ENCODE measurements at regions not wholly inside any gene's neighbourhood (a gene's known extent, or its start where the extent isn't known, plus 50 kb on each side); places are given as distances from the start of the nearest gene placed in this dataset.
"Not testable (repeated sequence)": the region's sequence is repeated elsewhere in the genome, so short reads cannot be mapped to it uniquely, and the experiment has no call there.

DNA sequence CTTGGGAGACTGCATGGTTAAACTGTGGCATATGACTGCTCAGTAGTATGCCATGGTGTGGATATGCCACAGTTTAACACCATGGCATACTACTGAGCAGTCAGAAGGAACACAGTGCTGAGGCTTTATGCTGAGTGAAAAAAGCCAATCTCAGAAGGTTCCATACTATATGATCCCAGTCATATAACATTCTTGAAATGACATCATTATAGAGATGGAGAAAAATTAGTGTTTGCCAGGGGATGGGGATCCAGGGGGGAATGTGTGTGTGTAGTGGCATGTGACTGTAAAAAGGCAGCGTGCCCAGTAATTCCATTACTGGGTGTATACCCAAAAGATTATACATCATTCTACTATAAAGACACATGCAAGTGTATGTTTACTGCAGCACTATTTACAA lies 85.8 kb downstream of the FOXF2 start:
- Histone ChIP-seq H3K4me1 (no peaks in the 10 kb centered on the region), H3K4me3 (ENCODE audit: low read depth, low read length) (no peak overlapping the region), H3K9ac (no peak overlapping the region), H3K27me3 (ENCODE audit: control insufficient read depth, insufficient read depth, low read length) (no peaks in the 10 kb centered on the region), H3K9me3 (ENCODE audit: control insufficient read depth, low read length) (no peaks in the 10 kb centered on the region), H3K36me3 (ENCODE audit: control insufficient read depth, insufficient read depth, low read length) (no peaks in the 10 kb centered on the region), H2AFZ (no peak overlapping the region), H3K4me2 (ENCODE audit: low read length) (no peak overlapping the region), H3K27ac (no peak overlapping the region), H3K79me2 (no peaks in the 10 kb centered on the region)
- TF ChIP-seq, protein P1, sequence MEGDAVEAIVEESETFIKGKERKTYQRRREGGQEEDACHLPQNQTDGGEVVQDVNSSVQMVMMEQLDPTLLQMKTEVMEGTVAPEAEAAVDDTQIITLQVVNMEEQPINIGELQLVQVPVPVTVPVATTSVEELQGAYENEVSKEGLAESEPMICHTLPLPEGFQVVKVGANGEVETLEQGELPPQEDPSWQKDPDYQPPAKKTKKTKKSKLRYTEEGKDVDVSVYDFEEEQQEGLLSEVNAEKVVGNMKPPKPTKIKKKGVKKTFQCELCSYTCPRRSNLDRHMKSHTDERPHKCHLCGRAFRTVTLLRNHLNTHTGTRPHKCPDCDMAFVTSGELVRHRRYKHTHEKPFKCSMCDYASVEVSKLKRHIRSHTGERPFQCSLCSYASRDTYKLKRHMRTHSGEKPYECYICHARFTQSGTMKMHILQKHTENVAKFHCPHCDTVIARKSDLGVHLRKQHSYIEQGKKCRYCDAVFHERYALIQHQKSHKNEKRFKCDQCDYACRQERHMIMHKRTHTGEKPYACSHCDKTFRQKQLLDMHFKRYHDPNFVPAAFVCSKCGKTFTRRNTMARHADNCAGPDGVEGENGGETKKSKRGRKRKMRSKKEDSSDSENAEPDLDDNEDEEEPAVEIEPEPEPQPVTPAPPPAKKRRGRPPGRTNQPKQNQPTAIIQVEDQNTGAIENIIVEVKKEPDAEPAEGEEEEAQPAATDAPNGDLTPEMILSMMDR (IDR thresholded peaks at IDR 0.05): no peak

DNA sequence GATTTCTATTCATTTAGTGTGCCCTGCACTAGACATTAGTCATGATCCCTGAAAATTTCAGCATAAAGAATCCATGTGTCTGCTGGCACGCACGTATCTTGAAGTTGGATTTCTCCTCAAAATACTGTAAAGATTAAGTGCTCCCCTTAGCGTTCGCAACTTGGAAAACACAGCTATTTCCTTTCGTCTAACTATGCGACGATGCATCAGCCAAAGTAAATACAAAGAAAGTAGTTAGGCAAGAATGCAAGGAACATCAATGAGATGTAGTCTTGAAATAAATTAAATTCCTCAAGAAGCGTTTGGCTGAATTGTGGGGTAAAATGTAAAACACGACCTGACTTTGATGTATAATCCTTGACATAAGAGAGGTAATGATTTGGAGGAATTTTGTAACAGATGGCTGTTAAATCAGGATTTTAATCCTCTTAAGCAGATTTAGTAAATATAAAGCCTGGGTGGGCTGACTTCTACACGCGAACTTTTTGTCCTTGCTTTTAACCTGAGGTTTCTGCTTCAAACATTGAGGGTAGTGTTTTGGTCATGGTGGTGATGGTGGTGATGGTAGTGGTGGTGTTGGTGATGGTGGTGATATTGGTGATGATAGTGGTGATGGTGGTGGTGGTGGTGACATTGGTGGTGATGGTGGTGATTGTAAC lies 88.2 kb downstream of the FOXF2 start:
- no peak overlapping the region for H3K4me3 ChIP-seq (ENCODE audit: low read depth, low read length)
- TF ChIP-seq, protein P1 (IDR thresholded peaks at IDR 0.05): no peak
- no peak overlapping the region for H3K27ac ChIP-seq
- no peak overlapping the region for H3K4me2 ChIP-seq (ENCODE audit: low read length)
- no peaks in the 10 kb centered on the region for H3K4me1 ChIP-seq
- H3K9ac ChIP-seq: no peak overlapping the region
- no peaks in the 10 kb centered on the region for H3K27me3 ChIP-seq (ENCODE audit: control insufficient read depth, insufficient read depth, low read length)
- no peaks in the 10 kb centered on the region for H3K9me3 ChIP-seq (ENCODE audit: control insufficient read depth, low read length)
- no peak overlapping the region for H2AFZ ChIP-seq
- H3K79me2 ChIP-seq: no peaks in the 10 kb centered on the region
- no peaks in the 10 kb centered on the region for H3K36me3 ChIP-seq (ENCODE audit: control insufficient read depth, insufficient read depth, low read length)

DNA sequence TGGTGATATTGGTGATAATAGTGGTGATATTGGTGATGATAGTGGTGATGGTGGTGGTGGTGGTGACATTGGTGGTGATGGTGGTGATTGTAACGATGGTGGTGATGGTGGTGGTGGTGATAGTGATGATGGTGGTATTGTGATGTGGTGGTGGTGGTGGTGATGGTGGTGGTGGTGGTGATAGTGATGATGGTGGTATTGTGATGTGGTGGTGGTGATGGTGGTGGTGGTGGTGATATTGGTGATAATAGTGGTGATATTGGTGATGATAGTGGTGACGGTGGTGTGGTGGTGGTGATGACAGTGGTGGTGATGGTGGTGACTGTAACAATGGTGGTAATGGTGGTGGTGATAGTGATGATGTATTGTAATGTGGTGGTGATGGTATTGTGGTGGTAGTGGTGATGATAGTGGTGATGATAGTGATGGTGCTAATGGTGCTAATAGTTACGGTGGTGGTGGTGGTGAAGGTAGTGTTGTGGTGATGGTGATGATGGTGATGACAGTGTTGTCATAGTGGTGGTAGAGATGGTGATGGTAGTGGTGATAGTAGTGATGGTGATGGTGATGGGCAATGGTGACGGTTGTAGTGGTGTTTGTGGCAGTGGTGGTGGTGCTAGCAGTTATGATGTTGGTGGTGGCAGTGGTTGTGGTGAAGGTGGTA lies 88.9 kb downstream of the FOXF2 start:
- not testable (repeated sequence) for H3K9me3 ChIP-seq (ENCODE audit: control insufficient read depth, low read length); H3K4me3 ChIP-seq (ENCODE audit: low read depth, low read length); H2AFZ ChIP-seq; H3K79me2 ChIP-seq; H3K27me3 ChIP-seq (ENCODE audit: control insufficient read depth, insufficient read depth, low read length); H3K27ac ChIP-seq; H3K36me3 ChIP-seq (ENCODE audit: control insufficient read depth, insufficient read depth, low read length); H3K9ac ChIP-seq; H3K4me1 ChIP-seq; H3K4me2 ChIP-seq (ENCODE audit: low read length)

DNA sequence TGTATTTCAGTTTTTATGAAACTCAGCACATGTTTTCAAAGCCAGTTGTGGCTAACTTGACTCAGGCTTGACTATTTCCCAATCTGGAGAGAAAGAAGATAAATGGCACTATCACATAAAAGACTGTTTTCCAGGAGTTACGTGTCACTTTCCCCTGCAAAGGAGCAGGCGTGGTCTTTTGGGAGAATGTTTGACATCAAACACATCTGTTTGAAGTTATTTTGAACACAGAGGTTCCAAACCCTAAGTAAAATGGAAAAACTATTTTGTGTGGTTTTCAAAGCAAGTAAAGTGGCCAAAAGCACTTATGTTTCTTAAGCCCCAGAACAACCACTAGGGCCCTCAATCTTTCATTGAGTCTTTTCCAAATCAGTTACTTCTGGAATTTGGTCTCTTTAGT lies 89.7 kb downstream of the FOXF2 start:
- no peaks in the 10 kb centered on the region for H3K36me3 ChIP-seq (ENCODE audit: control insufficient read depth, insufficient read depth, low read length)
- no peaks in the 10 kb centered on the region for H3K79me2 ChIP-seq
- no peaks in the 10 kb centered on the region for H3K9me3 ChIP-seq (ENCODE audit: control insufficient read depth, low read length)
- H3K4me3 ChIP-seq (ENCODE audit: low read depth, low read length): no peak overlapping the region
- H3K4me1 ChIP-seq: no peaks in the 10 kb centered on the region
- H2AFZ ChIP-seq: no peak overlapping the region
- no peak overlapping the region for H3K27ac ChIP-seq
- H3K9ac ChIP-seq: no peak overlapping the region
- H3K4me2 ChIP-seq (ENCODE audit: low read length): no peak overlapping the region
- no peaks in the 10 kb centered on the region for H3K27me3 ChIP-seq (ENCODE audit: control insufficient read depth, insufficient read depth, low read length)
- TF ChIP-seq, protein P1 (IDR thresholded peaks at IDR 0.05): no peak

DNA sequence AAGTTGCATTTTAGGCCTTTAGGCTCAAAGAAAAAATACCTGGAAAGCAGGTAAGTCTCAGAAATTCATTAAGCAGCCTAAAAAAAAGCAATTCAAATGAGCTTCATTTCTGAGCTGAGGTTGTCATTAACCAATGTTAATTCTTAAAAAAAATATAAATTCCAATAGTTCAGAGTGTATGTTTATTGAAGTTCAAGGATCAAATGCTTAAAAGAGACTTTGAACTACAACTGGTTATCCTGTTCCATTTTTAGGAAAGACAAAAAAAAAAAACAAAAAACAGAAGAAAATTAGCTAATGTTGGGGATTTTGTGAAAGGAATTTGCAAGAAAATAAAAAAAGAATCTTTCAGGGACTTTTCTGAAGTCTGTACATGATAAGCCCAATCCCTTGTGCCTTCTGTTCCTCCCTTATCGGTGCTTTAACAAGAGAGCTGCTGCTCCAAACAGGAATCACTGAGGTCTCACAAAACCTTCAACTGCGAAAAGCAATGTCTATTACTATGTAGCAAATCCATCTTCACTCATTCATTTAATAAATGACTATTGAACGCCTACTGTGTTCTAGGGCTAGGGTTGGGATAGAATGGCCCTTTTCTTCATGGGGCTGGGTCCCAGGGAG lies 90.3 kb downstream of the FOXF2 start:
- Histone ChIP-seq H3K4me1 (no peaks in the 10 kb centered on the region), H3K9me3 (ENCODE audit: control insufficient read depth, low read length) (no peaks in the 10 kb centered on the region), H3K27me3 (ENCODE audit: control insufficient read depth, insufficient read depth, low read length) (no peaks in the 10 kb centered on the region), H3K9ac (no peak overlapping the region), H3K27ac (no peak overlapping the region), H3K4me3 (ENCODE audit: low read depth, low read length) (no peak overlapping the region), H3K4me2 (ENCODE audit: low read length) (no peak overlapping the region), H3K36me3 (ENCODE audit: control insufficient read depth, insufficient read depth, low read length) (no peaks in the 10 kb centered on the region), H3K79me2 (no peaks in the 10 kb centered on the region), H2AFZ (no peak overlapping the region)
- TF ChIP-seq, protein P1 (IDR thresholded peaks at IDR 0.05): no peak

All from parathyroid adenoma (tissue), 2 donors.